ENCODE measurements at regions not wholly inside any gene's neighbourhood (a gene's known extent, or its start where the extent isn't known, plus 50 kb on each side); places are given as distances from the start of the nearest gene placed in this dataset.
A peak's percentile ranks its signal among the peaks of the same experiment; 100 is the strongest.

DNA sequence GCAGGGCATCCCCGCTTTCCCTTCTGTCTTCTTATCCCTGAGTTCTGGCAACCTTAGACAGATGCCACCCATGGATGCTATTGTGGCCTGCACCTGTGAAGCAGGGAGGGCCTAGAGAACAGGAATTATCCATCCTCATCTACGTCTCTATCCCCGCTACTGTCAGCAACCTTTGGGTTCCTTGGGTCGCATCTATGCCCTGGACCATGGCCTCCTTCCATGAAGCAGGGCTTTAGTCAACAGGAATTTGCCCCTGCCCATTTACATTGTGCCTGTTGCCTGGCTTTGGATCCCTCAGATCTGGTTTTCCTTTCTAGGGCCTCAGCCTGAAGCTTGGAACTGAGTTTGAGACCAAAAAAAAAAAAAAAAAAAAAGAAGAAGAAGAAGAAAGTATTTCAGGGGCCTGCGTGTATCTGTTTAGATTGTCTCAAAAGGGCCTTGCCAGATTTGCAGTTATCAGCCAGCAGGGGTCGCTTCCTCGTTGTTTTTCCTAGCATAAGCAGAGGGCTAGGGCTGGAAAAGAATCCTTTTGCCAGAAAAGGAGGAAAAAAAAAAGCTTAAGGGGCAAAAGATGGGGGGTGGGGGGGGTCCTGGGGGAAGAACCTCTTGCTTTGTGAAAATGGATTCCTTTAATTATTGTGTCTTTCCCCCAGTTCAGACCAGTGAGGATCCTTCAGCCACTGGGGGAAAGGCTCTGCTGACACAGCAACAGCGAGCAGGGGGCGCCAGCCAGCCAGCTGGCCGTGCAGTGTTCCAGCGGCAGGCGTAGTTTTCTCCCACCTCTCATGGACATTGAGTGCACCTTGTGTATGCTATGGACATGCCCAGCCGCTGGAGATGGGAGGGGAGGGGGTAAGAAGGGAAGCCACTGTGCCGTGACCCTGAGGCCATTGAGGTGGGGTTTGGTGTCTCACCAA, 65.7 kb upstream of the ALDH1L1 start:
- ChIA-PET POLR2A (interaction anchor here (0.6 kb wide), 2 partner anchors 153 to 1293 kb away, joined by 3 to 4 read pairs; no protein-coding TSS in a partner anchor), CTCF (interaction anchor here (0.5 to 1.6 kb wide), 22 partner anchors 10 to 1042 kb away, joined by 3 to 16 read pairs (median 3); partner anchors contain the start of gene PRR20G)
- Mint-ChIP-seq H3K27ac (no peak overlapping the region), H3K4me1 (peaks cover 3% of the 10 kb centered on the region; the same call in 1 of the 2 replicates), H3K36me3 (peaks cover 21% of the 10 kb centered on the region), H3K27me3 (ENCODE audit: low read depth) (peaks cover 4% of the 10 kb centered on the region; the same call in 1 of the 2 replicates), H3K9me3 (peaks cover 36% of the 10 kb centered on the region), H3K4me3 (no peak overlapping the region)
- TF ChIP-seq, protein P1, sequence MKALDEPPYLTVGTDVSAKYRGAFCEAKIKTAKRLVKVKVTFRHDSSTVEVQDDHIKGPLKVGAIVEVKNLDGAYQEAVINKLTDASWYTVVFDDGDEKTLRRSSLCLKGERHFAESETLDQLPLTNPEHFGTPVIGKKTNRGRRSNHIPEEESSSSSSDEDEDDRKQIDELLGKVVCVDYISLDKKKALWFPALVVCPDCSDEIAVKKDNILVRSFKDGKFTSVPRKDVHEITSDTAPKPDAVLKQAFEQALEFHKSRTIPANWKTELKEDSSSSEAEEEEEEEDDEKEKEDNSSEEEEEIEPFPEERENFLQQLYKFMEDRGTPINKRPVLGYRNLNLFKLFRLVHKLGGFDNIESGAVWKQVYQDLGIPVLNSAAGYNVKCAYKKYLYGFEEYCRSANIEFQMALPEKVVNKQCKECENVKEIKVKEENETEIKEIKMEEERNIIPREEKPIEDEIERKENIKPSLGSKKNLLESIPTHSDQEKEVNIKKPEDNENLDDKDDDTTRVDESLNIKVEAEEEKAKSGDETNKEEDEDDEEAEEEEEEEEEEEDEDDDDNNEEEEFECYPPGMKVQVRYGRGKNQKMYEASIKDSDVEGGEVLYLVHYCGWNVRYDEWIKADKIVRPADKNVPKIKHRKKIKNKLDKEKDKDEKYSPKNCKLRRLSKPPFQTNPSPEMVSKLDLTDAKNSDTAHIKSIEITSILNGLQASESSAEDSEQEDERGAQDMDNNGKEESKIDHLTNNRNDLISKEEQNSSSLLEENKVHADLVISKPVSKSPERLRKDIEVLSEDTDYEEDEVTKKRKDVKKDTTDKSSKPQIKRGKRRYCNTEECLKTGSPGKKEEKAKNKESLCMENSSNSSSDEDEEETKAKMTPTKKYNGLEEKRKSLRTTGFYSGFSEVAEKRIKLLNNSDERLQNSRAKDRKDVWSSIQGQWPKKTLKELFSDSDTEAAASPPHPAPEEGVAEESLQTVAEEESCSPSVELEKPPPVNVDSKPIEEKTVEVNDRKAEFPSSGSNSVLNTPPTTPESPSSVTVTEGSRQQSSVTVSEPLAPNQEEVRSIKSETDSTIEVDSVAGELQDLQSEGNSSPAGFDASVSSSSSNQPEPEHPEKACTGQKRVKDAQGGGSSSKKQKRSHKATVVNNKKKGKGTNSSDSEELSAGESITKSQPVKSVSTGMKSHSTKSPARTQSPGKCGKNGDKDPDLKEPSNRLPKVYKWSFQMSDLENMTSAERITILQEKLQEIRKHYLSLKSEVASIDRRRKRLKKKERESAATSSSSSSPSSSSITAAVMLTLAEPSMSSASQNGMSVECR (CRISPR knock-in tag; IDR thresholded peaks at IDR 0.05; ENCODE audit: borderline replicate concordance) = no peak
- TF ChIP-seq, protein P2, sequence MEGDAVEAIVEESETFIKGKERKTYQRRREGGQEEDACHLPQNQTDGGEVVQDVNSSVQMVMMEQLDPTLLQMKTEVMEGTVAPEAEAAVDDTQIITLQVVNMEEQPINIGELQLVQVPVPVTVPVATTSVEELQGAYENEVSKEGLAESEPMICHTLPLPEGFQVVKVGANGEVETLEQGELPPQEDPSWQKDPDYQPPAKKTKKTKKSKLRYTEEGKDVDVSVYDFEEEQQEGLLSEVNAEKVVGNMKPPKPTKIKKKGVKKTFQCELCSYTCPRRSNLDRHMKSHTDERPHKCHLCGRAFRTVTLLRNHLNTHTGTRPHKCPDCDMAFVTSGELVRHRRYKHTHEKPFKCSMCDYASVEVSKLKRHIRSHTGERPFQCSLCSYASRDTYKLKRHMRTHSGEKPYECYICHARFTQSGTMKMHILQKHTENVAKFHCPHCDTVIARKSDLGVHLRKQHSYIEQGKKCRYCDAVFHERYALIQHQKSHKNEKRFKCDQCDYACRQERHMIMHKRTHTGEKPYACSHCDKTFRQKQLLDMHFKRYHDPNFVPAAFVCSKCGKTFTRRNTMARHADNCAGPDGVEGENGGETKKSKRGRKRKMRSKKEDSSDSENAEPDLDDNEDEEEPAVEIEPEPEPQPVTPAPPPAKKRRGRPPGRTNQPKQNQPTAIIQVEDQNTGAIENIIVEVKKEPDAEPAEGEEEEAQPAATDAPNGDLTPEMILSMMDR (IDR thresholded peaks at IDR 0.05) = peak; percentile 53
- TF ChIP-seq RORB (CRISPR knock-in tag; IDR thresholded peaks at IDR 0.05) = no peak
- TF ChIP-seq NR3C1 (CRISPR knock-in tag; conservative IDR thresholded peaks at IDR 0.05; ENCODE audit: low read depth) = no peak
- no peak for TF ChIP-seq RELA (CRISPR knock-in tag; IDR thresholded peaks at IDR 0.05; ENCODE audit: borderline replicate concordance)
- TF ChIP-seq FOXJ3 (CRISPR knock-in tag; IDR thresholded peaks at IDR 0.05; ENCODE audit: borderline replicate concordance) = no peak
- TF ChIP-seq, protein P3, sequence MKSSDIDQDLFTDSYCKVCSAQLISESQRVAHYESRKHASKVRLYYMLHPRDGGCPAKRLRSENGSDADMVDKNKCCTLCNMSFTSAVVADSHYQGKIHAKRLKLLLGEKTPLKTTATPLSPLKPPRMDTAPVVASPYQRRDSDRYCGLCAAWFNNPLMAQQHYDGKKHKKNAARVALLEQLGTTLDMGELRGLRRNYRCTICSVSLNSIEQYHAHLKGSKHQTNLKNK (CRISPR knock-in tag; IDR thresholded peaks at IDR 0.05) = no peak
- ATAC-seq (peak; percentile 88), DNase-seq (ENCODE audit: low spot score) (peak; percentile 60)
